ENCODE measurements at regions not wholly inside any gene's neighbourhood (a gene's known extent, or its start where the extent isn't known, plus 50 kb on each side); places are given as distances from the start of the nearest gene placed in this dataset.
"Not testable (repeated sequence)": the region's sequence is repeated elsewhere in the genome, so short reads cannot be mapped to it uniquely, and the experiment has no call there.

DNA sequence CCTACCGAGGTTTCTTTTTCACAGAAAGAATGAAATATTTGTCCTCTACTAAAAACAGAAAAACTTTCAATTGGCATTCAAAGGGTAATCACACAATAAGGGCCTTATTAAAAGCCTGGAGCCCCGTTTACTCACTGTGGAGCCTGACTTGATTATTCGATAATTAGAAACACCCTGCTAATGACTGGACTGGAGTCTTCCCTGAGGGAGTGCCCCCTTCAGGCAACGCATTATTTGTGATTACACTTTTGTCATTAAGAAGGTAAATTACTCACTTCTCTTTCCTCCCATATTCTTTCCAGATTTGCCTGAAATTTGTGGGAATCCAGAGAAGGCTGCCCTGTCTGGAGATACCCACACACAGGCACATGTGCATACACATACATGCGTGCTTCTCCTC, 444.2 kb upstream of the NPVF start:
- DNase-seq = no peak

GRCh38 chr7:25675789-25676474, 447.6 kb upstream of the NPVF start:
- no peak for DNase-seq

GRCh38 chr7:25677595-25677994, 449.3 kb upstream of the NPVF start:
- DNase-seq = no peak

DNA sequence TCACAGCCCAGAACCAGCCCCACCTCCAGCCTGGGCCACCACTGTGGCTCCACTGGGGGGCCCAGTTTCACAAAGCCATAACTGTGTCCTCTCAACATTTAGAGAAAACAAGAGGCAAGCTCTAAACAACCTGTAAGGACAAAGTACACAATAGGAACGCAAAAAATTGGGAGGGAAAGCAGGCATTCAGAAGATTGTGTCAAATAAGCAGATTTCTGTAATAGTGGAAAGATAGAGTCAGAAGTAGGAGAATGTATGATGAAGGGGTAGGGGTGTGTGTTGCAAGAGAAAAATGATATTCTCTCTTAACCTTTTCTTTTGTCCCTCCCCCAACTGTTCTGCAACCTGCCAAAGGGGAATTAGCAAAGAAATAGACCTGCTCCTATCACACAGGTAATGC, 449.9 kb upstream of the NPVF start:
- no peak for DNase-seq

- no peak for DNase-seq
Observed at GRCh38 chr7:25680636-25681035, 452.4 kb upstream of the NPVF start.

DNA sequence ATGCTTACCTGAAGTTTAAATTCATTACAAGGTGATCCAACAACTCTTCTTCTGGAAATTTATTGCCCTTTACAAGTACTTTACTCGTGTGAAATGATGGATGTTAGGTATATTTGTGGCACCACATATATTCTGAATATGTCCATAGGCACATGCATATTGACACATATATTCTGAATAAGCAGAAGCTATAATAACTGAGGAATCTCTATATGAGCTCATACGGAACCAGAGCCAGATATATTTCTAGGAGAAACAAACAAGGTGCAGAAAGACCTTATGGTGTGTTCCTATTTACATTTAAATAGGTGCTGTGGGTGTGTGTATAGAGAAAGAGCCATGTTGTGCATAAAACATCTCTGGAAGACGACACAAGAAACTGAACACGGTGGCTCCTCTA, 456.1 kb upstream of the NPVF start:
- DNase-seq = no peak

DNA sequence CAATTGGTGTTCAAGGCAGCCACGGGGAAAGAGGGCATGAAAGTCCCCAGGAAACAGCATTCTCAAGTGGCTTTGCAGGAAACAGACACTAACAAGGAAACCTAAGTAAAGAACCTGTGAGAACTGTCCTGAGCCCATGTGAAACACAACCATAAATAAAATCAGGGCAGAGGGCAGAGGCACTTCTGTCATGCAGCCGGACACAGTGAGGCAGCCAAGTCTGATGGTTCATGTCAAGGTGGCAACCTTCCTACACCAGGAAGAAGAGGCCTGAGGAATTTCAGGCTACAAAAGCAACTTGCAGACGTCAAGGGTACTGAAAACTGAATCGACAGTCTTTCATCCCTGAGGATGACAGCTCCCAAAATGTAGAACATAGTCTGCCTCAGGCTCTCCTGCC, 458.2 kb upstream of the NPVF start:
- DNase-seq = no peak

GRCh38 chr7:25694211-25694610, 457.8 kb upstream of the NFE2L3 start:
- no peak for DNase-seq

GRCh38 chr7:25694699-25695098, 457.3 kb upstream of the NFE2L3 start:
- no peak for DNase-seq

DNA sequence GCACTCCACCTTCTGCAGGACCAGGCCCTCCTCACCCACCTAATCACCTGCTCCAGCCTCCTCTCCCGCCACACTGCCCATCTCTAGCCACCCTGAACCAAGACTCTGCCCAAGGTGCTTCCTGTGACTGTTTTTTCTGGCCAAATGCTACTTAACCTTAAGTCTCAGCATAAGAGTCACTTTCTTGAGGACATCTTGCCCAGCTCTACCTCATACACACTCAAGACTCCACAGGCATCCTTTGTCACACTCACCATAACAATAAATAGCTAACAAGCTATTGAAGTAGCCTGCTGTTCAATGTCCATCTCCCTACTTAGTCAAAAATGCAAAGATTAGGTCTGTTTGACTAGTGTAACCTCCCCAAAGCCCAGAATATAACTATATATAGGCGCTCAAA, 455.4 kb upstream of the NFE2L3 start:
- DNase-seq = no peak

DNA sequence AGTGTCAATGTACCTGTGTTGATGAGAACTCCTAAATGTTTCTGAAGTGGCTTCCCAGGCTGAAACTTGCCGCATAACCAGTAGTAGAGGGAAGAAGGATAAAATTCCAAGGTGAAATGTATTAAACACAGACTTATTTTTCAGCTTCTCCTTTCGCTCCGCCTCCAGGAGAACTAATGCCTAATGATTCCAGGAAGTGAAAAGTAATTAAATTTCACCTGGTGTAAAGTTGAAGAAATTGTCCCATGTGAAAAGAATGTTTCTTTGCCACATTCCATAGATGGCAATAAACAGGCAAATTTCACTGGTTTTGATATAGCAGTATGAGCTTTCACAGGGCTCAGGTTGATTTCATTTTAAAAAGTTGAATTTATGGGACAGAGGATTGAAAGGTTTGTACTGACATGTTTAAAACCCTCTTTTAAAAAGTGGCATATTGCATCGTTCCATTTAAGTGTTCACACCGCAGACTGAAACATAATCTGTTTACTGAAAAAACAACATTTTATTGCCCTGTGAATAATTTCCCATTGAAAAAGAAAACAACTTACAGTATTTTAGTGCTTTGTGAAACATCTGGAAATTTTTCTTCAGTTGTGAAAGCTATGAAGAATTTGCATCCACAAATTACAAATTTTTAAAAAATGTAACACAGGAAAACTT, 453.4 kb upstream of the NFE2L3 start:
- DNase-seq = no peak

DNA sequence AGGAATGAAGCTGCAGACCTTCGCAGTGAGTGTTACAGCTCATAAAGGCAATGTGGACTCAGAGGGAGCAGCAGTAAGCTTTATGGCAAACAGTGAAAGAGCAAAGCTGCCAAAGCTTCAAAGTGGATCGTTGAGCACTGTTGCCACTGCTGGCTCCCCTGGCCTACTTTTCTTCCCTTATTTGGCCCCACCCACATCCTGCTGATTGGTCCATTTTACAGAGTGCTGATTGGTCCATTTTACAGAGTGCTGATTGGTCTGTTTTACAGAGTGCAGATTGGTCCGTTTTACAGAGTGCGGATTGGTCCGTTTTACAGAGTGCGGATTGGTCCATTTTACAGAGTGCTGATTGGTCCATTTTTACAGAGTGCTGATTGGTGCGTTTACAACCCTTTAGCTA, 451.9 kb upstream of the NFE2L3 start:
- not testable (repeated sequence) for DNase-seq

DNA sequence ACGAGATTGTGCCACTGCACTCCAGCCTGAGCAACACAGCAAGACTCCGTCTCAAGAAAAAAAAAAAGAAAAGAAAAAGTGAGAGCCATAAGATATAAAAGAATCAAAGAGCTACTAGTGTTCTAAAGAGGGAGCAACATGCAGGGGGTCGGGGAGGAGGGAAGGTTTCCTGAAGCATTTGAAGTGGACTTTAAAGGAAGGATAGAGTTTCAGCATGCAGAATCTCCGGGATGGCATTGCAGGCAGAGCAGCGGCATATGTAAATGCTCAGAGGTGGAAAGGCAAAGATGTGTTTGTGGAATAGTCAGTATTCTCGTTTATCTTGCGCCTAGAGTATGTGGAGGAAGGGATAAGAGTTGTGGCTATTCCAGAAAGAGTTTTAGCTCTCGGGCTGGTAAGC, 447.6 kb upstream of the NFE2L3 start:
- no peak for DNase-seq

GRCh38 chr7:25706764-25707163, 445.2 kb upstream of the NFE2L3 start:
- no peak for DNase-seq

GRCh38 chr7:25707768-25708620, 444.0 kb upstream of the NFE2L3 start:
- no peak for DNase-seq

GRCh38 chr7:25710959-25711358, 441.0 kb upstream of the NFE2L3 start:
- no peak for DNase-seq

DNA sequence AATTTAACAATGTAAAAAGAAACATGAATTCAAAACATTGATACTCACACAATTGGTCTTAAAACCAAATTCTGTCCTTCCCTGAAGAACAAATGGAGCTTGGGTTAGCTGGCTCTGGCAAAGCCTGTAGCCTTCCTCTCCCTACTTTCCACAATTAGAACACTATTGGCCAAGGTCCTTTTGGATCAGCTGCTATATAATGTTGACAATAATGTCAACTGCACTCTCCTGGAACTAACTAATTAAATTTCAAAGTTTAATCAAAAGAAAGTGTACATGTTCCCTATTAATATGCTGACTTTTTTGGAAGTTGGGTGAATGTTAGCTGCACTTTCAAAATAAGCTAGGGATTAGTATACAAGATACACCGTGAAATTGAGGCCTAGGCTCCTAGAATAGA, 440.1 kb upstream of the NFE2L3 start:
- DNase-seq = no peak

DNA sequence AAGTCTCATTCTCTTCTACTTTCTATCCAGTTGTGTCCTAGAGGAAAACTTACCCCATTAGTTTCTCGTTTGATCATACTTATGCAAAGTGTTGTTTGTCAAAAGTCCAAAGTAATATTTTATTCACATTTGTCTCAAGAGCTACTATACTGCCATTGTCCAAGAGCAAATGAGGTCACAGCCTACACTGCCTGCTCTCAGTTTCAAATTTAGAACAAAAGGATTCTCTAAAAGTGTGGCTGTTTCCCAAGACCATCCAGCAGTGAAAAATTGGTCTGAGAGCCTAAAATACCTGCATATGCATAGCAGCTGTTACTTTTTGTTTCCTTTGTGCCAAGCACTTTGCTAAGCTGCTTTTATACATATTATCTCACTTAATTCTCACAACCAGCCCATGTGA, 439.5 kb upstream of the NFE2L3 start:
- no peak for DNase-seq

GRCh38 chr7:25714013-25714412, 438.0 kb upstream of the NFE2L3 start:
- DNase-seq = no peak

DNA sequence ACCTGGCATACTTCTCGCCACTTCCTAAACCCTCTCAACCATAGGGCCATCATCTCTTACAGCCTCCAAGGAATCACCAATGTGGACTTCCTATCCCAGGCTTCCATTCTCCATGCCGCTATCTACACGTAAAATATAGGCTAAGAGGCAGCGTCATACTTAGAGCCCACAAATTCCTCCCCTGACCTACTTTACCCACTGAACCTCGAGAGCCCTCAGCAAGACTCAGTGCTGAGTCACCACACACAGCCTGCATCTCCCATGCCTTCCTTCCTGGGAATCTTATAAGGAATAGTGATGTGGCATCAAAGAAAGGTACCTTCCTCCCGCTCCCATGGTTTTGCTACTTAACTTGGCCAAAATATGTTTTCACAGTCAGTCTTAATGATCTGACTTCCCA, 435.6 kb upstream of the NFE2L3 start:
- DNase-seq = no peak

DNA sequence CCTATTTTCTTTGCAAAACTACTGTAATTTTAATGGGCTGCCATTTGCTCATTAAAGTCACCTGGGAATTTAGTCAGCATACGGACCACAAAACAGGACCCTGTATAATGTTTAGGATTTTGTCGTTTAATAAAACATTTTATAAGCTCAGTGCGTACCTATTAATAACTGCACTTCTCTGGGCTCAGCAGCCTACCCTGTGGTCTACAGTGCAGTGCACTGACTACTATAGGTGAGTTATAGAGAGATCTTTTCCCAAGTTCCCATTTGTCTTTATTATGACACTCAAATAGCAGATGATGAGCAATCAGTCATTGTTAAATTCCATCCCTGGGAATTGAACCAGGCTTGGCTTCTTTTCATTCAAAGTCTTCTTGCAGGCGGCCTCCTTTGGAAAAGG, 433.4 kb upstream of the NFE2L3 start:
- DNase-seq = no peak

GRCh38 chr7:25719190-25719896, 432.7 kb upstream of the NFE2L3 start:
- no peak for DNase-seq

DNA sequence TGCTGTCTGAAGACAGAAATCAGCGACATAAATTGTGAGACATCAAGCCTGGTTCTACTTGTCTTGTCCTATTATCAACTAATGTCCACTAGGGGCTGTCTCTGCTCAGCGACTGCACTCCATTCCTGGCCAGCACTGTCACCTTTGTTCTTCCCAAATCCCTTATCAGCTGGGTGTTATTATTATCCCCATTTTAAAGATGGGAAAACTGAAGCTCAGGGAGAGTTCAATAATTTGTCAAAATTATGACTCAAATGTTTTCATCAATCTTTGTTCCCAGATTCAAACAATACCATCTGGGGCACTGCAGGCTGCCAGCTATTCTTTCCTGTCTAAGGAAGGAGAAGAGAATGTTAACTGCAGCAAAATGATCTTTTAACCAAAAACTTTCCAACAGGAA, 431.6 kb upstream of the NFE2L3 start:
- DNase-seq = no peak
